Liver (tissue), 3 donors: ENCODE measurements at regions not wholly inside any gene's neighbourhood (a gene's known extent, or its start where the extent isn't known, plus 50 kb on each side); places are given as distances from the start of the nearest gene placed in this dataset.

Experiments
- CTCF ChIP-seq: fragments of 150-350 bp; IDR thresholded peaks from 2 replicates; pipeline ENCODE4 v1.5.1; 2017; ENCODE audit warnings: improper control_type of control experiment, low read depth, low read length; ENCODE audit not compliant: missing input control
- FOXA1 ChIP-seq: IDR thresholded peaks from 2 replicates; pipeline ENCODE4 v1.6.1; 2016; ENCODE audit warnings: antibody characterized with exemption
- GABPA ChIP-seq, 2 donors: IDR thresholded peaks in 1 of 2; conservative IDR thresholded peaks in 1 of 2; 2 replicates each; pipeline ENCODE4 v1.6.1; 2016; ENCODE audit warnings: antibody characterized with exemption in 2 of 2, mild to moderate bottlenecking in 1 of 2, moderate library complexity in 1 of 2
- HNF4A ChIP-seq, 2 donors: conservative IDR thresholded peaks; 2 replicates each; pipeline ENCODE4 v1.6.1; 2016; ENCODE audit warnings: antibody characterized with exemption in 2 of 2, mild to moderate bottlenecking in 2 of 2
- JUND ChIP-seq, 2 donors: IDR thresholded peaks; 2 replicates each; pipeline ENCODE4 v1.6.1; 2016; ENCODE audit warnings: antibody characterized with exemption in 2 of 2
- MAX ChIP-seq: IDR thresholded peaks from 2 replicates; pipeline ENCODE4 v1.6.1; 2016; ENCODE audit warnings: antibody characterized with exemption
- NR2F2 ChIP-seq: IDR thresholded peaks from 2 replicates; pipeline ENCODE4 v1.6.1; 2016; ENCODE audit warnings: antibody characterized with exemption
- RAD21 ChIP-seq, 2 donors: IDR thresholded peaks; 2 replicates each; pipeline ENCODE4 v1.6.1; 2016; ENCODE audit warnings: antibody characterized with exemption in 2 of 2, mild to moderate bottlenecking in 2 of 2
- REST ChIP-seq: IDR thresholded peaks from 2 replicates; pipeline ENCODE4 v1.6.1; 2016; ENCODE audit warnings: antibody characterized with exemption, mild to moderate bottlenecking
- SP1 ChIP-seq: IDR thresholded peaks from 2 replicates; pipeline ENCODE4 v1.6.1; 2018; ENCODE audit warnings: antibody characterized with exemption, mild to moderate bottlenecking
- TAF1 ChIP-seq: conservative IDR thresholded peaks from 2 replicates; pipeline ENCODE4 v1.6.1; 2016; ENCODE audit warnings: antibody characterized with exemption, mild to moderate bottlenecking
- YY1 ChIP-seq: IDR thresholded peaks from 2 replicates; pipeline ENCODE4 v1.6.1; 2016; ENCODE audit warnings: antibody characterized with exemption, mild to moderate bottlenecking
- ZBTB33 ChIP-seq: IDR thresholded peaks from 2 replicates; pipeline ENCODE4 v1.6.1; 2016; ENCODE audit warnings: antibody characterized with exemption
- donor health status: healthy.
- donor health status: healthy.

GRCh38 chr7:88357781-88358525 is 51.3 kb upstream of the STEAP4 start:
- TF ChIP-seq JUND (IDR thresholded peaks at IDR 0.05) (no peak), CTCF (peak; percentile 81), YY1 (peak; percentile 33), SP1 (peak; percentile 71), REST (no peak), NR2F2 (peak; percentile 82), RAD21 (IDR thresholded peaks at IDR 0.05) (peak; percentile 89 to 91), GABPA (IDR thresholded peaks at IDR 0.05 in 1 of 2, conservative IDR thresholded peaks at IDR 0.05 in 1 of 2) (no peak), FOXA1 (peak; percentile 7), HNF4A (conservative IDR thresholded peaks at IDR 0.05) (peak; percentile 68 to 71), TAF1 (no peak), MAX (peak; percentile 7), ZBTB33 (peak; percentile 25)
